HG02970 (cell line): ENCODE measurements at regions not wholly inside any gene's neighbourhood (a gene's known extent, or its start where the extent isn't known, plus 50 kb on each side); places are given as distances from the start of the nearest gene placed in this dataset.
"Not testable (repeated sequence)": the region's sequence is repeated elsewhere in the genome, so short reads cannot be mapped to it uniquely, and the experiment has no call there.

Experiments
- ATAC-seq: cut with Tn5 transposase; IDR thresholded peaks from one replicate; pipeline ENCODE4 v1.9.1; 2021; ENCODE audit warnings: mild to moderate bottlenecking, moderate library complexity, moderate number of reproducible peaks; ENCODE audit not compliant: unreplicated experiment, low FRiP score

GRCh38 chr13:50744116-50744660, 99.3 kb downstream of the DLEU7 start:
- ATAC-seq: no peak

GRCh38 chr13:50745542-50746115, 97.9 kb downstream of the DLEU7 start:
- ATAC-seq: no peak

GRCh38 chr13:50747737-50748350, 95.6 kb downstream of the DLEU7 start:
- no peak for ATAC-seq

DNA sequence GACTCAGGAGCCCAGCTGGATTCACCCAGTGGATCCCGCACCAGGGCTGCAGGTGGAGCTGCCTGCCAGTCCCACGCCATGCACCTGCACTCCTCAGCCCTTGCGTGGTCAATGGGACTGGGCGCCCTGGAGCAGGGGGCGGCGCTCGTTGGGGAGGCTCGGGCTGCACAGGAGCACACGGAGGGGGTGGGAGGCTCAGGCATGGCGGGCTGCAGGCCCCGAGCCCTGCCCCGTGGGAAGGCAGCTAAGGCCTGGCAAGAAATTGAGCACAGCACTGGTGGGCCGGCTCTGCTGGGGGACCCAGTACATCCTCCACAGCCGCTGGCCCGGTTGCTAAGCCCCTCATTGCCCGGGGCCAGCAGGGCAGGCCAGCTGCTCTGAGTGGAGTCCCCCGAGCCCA, 90.3 kb downstream of the DLEU7 start:
- ATAC-seq: not testable (repeated sequence)

GRCh38 chr13:50755862-50756685, 87.4 kb downstream of the DLEU7 start:
- not testable (repeated sequence) for ATAC-seq

- ATAC-seq: no peak
Observed at GRCh38 chr13:50757008-50757407, 86.5 kb downstream of the DLEU7 start.

- no peak for ATAC-seq
Observed at GRCh38 chr13:50758796-50759195, 84.7 kb downstream of the DLEU7 start.

GRCh38 chr13:50760751-50761150, 82.7 kb downstream of the DLEU7 start:
- ATAC-seq: no peak

- no peak for ATAC-seq
Observed at GRCh38 chr13:50761406-50761805, 82.1 kb downstream of the DLEU7 start.

DNA sequence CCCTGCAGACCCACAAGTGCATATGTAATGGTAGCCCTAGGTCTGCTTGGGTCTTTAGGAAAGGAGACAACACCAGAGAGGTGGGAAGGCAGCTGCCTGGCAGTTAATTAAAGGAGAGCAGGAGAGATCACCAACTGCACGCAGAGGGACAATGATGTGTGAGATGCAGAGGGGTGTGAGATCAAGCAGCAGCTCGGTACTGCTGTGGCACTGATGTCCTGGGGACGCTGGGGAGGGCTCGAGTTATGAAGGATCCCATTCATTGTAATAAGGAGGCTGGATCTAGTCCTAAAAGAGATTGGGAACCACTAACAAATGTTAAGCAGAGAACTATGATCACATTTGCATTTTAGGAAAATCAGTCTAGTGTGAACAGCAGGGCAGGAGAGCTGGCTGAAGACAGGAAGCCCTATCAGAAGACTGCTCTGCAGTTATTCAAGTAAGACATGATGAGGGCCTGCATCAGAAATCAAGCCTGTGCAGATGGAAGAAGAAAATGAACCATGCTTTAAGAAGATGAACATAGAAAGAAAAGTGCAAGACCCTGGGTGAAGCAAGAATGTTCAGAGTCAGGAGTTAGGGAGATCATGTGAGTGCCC, 80.4 kb downstream of the DLEU7 start:
- no peak for ATAC-seq

- no peak for ATAC-seq
Observed at GRCh38 chr13:50766013-50766412, 77.5 kb downstream of the DLEU7 start.

DNA sequence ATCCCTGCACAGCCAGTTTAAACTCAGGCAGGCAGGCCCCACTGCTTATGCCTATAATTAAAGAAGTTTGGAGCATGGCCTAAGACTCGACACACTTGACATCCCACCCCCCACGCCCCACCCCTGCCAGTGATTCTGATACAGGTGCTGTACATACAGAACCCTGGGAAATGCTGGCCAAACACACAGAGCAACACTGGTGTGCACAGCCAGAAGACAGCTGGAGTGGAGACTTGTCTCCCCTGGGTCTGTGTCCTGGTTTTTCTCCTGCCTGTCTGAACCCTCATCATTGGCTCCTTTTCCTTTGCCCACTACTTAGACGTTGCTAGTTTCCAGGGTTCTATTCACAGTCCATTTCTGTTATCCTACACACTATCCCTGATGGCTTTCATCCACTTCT, 76.8 kb downstream of the DLEU7 start:
- no peak for ATAC-seq

GRCh38 chr13:50772881-50773280, 70.6 kb downstream of the DLEU7 start:
- not testable (repeated sequence) for ATAC-seq
